ENCODE measurements at regions not wholly inside any gene's neighbourhood (a gene's known extent, or its start where the extent isn't known, plus 50 kb on each side); places are given as distances from the start of the nearest gene placed in this dataset.

DNA sequence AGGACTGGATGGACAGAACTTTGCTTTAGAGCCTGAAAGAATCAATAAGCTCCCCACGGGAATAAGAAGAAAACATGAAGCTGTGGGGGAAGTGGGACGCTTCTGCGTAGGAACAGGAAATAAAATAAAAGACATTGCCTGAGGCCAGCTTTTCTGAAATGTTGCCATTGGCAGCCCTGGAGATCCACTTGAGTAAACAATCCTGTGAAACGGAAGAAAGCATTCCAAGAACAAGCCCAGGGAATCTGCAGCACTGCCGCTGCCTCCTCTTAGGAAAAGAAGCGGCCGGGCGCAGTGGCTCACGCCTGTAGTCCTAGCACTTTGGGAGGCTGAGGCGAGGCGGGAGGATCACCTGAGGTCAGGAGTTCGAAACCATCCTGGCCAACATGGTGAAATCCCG, 182.3 kb upstream of the RALGAPA2 start:
- Histone ChIP-seq H3K9ac (ENCODE audit: insufficient read depth, low read depth, low read length) (no peak overlapping the region), H3K4me1 (ENCODE audit: insufficient read depth, low read length) (peaks cover 27% of the 10 kb centered on the region), H3K27ac (ENCODE audit: extremely low read length, insufficient read depth, low read length) (no peak overlapping the region), H3K4me3 (replicated peaks in 1 of 3; ENCODE audit: insufficient read depth in 1 of 3, low read depth in 2 of 3, low read length in 3 of 3) (no peak overlapping the region), H4K20me1 (ENCODE audit: insufficient read depth, low read length) (no peaks in the 10 kb centered on the region), H3K4me2 (ENCODE audit: low read depth, low read length) (no peak overlapping the region), H2AFZ (ENCODE audit: low read length) (no peak overlapping the region), H3K27me3 (ENCODE audit: control insufficient read depth in 1 of 2, insufficient read depth in 2 of 2, low read length in 2 of 2) (no peaks in the 10 kb centered on the region; a peak in 1 of 5 replicates), H3K36me3 (replicated peaks in 1 of 2; ENCODE audit: control insufficient read depth in 1 of 2, insufficient read depth in 2 of 2, low read length in 2 of 2) (no peaks in the 10 kb centered on the region), H3K9me3 (ENCODE audit: low read length) (no peaks in the 10 kb centered on the region), H3K79me2 (ENCODE audit: insufficient read depth, low read length) (no peaks in the 10 kb centered on the region)
- in situ Hi-C loops (cut with HindIII; ENCODE audit: extremely low pct_ligation_motif_present, low pct_unique_long_range_greater_than_20kb) (no loop called here), intact Hi-C loops (cut with micrococcal nuclease; ENCODE audit: unreplicated experiment) (no loop called here)
- BruUV-seq (replicated peaks) = no TSS peak
- ATAC-seq (no peak), DNase-seq (ENCODE audit: low spot score) (no peak), FAIRE-seq (no peak)
- POLR2A ChIA-PET = no interaction called here
- TF ChIP-seq, protein P1, sequence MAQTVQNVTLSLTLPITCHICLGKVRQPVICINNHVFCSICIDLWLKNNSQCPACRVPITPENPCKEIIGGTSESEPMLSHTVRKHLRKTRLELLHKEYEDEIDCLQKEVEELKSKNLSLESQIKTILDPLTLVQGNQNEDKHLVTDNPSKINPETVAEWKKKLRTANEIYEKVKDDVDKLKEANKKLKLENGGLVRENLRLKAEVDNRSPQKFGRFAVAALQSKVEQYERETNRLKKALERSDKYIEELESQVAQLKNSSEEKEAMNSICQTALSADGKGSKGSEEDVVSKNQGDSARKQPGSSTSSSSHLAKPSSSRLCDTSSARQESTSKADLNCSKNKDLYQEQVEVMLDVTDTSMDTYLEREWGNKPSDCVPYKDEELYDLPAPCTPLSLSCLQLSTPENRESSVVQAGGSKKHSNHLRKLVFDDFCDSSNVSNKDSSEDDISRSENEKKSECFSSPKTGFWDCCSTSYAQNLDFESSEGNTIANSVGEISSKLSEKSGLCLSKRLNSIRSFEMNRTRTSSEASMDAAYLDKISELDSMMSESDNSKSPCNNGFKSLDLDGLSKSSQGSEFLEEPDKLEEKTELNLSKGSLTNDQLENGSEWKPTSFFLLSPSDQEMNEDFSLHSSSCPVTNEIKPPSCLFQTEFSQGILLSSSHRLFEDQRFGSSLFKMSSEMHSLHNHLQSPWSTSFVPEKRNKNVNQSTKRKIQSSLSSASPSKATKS (CRISPR knock-in tag; IDR thresholded peaks at IDR 0.05) = no peak
- TF ChIP-seq, protein P2, sequence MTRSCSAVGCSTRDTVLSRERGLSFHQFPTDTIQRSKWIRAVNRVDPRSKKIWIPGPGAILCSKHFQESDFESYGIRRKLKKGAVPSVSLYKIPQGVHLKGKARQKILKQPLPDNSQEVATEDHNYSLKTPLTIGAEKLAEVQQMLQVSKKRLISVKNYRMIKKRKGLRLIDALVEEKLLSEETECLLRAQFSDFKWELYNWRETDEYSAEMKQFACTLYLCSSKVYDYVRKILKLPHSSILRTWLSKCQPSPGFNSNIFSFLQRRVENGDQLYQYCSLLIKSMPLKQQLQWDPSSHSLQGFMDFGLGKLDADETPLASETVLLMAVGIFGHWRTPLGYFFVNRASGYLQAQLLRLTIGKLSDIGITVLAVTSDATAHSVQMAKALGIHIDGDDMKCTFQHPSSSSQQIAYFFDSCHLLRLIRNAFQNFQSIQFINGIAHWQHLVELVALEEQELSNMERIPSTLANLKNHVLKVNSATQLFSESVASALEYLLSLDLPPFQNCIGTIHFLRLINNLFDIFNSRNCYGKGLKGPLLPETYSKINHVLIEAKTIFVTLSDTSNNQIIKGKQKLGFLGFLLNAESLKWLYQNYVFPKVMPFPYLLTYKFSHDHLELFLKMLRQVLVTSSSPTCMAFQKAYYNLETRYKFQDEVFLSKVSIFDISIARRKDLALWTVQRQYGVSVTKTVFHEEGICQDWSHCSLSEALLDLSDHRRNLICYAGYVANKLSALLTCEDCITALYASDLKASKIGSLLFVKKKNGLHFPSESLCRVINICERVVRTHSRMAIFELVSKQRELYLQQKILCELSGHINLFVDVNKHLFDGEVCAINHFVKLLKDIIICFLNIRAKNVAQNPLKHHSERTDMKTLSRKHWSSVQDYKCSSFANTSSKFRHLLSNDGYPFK (CRISPR knock-in tag; IDR thresholded peaks at IDR 0.05; ENCODE audit: borderline replicate concordance) = no peak
- TF ChIP-seq, protein P3, sequence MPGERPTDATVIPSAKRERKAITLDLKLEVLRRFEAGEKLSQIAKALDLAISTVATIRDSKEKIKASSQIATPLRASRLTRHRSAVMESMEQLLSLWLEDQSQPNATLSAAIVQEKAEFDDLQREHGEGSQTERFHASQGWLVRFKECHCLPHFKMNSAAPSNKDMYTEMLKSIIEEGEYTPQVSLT (CRISPR knock-in tag; IDR thresholded peaks at IDR 0.05; ENCODE audit: borderline replicate concordance, low read depth) = no peak
- TF ChIP-seq ZNF441 (CRISPR knock-in tag; IDR thresholded peaks at IDR 0.05; ENCODE audit: borderline replicate concordance) (no peak), RBM39 (IDR thresholded peaks at IDR 0.05; ENCODE audit: low read depth, low read length, poor library complexity, severe bottlenecking) (no peak)
- 85% methylated on average over 13 of the region's 13 CpGs for WGBS (ENCODE audit: low lambda C conversion rate)
- CTCF ChIA-PET (ENCODE audit: low intra/inter-chr PET ratio, low total read pairs) = no interaction called here
